Breast epithelium (tissue), 4 donors: ENCODE measurements at regions not wholly inside any gene's neighbourhood (a gene's known extent, or its start where the extent isn't known, plus 50 kb on each side); places are given as distances from the start of the nearest gene placed in this dataset.
A peak's percentile ranks its signal among the peaks of the same experiment; 100 is the strongest.

Experiments
- DNase-seq, 2 donors: peaks; one replicate each; pipeline ENCODE4 v3.0.0-alpha.2; 2019; ENCODE audit warnings: low spot score in 2 of 2
- H3K27ac ChIP-seq, 2 donors: fragments of 200-600 bp; sonication (generic) in 1 of 2; one replicate each; pipeline ENCODE4 v1.5.1; 2016 to 2019; ENCODE audit warnings: mild to moderate bottlenecking in 1 of 2
- H3K27me3 ChIP-seq, 2 donors: fragments of 200-600 bp; sonication (generic) in 1 of 2; one replicate each; pipeline versions ENCODE4 v1.5.1 to v1.6.0; 2017 to 2019; ENCODE audit warnings: control low read depth in 1 of 2, mild to moderate bottlenecking in 1 of 2
- H3K36me3 ChIP-seq: fragments of 200-600 bp; one replicate; pipeline ENCODE4 v1.5.1; 2019
- H3K4me1 ChIP-seq, 2 donors: fragments of 200-600 bp; sonication (generic); one replicate each; pipeline ENCODE4 v1.5.1; 2016 to 2019; ENCODE audit warnings: control low read depth in 1 of 2
- H3K4me3 ChIP-seq, 3 donors: fragments of 200-600 bp; sonication (generic); 1 replicate in 2 of 3; 2 replicates in 1 of 3; pipeline ENCODE4 v1.5.1; 2016 to 2019; ENCODE audit warnings: mild to moderate bottlenecking in 3 of 3, moderate library complexity in 2 of 3
- H3K9me3 ChIP-seq, 2 donors: fragments of 200-600 bp; sonication (generic) in 1 of 2; one replicate each; pipeline ENCODE4 v1.5.1; 2016 to 2019; ENCODE audit warnings: control low read depth in 1 of 2
- CTCF ChIP-seq, 3 donors: fragments of 450-650 bp; IDR thresholded peaks; one replicate each; pipeline ENCODE4 v1.5.1; 2016 to 2017; ENCODE audit warnings: antibody characterized with exemption in 3 of 3, mild to moderate bottlenecking in 3 of 3, moderate library complexity in 3 of 3
- POLR2A ChIP-seq: fragments of 450-650 bp; IDR thresholded peaks from one replicate; pipeline ENCODE4 v1.6.1; 2016; ENCODE audit warnings: antibody characterized with exemption, mild to moderate bottlenecking, moderate library complexity
- POLR2AphosphoS5 ChIP-seq, 3 donors: sonication (generic); formaldehyde crosslinking; IDR thresholded peaks; one replicate each; pipeline ENCODE4 v1.6.1; 2017; ENCODE audit warnings: antibody characterized with exemption in 3 of 3
- intact Hi-C: fragments of 100-400 bp; cut with DNase I; formaldehyde crosslinking; loops from one replicate; pipeline ENCODE4 v1.15.1; 2023; ENCODE audit warnings: low total_unique reads

GRCh38 chr11:134664447-134665187 is 252.6 kb upstream of the B3GAT1 start:
- DNase-seq, result no peak
- no peaks in the 10 kb centered on the region for H3K36me3 ChIP-seq
- no peak overlapping the region for H3K27ac ChIP-seq
- TF ChIP-seq POLR2AphosphoS5 (IDR thresholded peaks at IDR 0.05), result no peak
- no peak for TF ChIP-seq CTCF (IDR thresholded peaks at IDR 0.05)
- no peak for TF ChIP-seq POLR2A
- H3K9me3 ChIP-seq, result no peaks in the 10 kb centered on the region
- H3K4me1 ChIP-seq, result no peaks in the 10 kb centered on the region
- peaks cover 0 to 12% of the 10 kb centered on the region in 2 donors for H3K27me3 ChIP-seq
- intact Hi-C loops, result no loop called here
- H3K4me3 ChIP-seq, result no peak overlapping the region

- Histone ChIP-seq H3K4me1 (no peaks in the 10 kb centered on the region), H3K4me3 (no peak overlapping the region), H3K27me3 (peaks cover 0 to 11% of the 10 kb centered on the region in 2 donors), H3K9me3 (no peaks in the 10 kb centered on the region), H3K36me3 (no peaks in the 10 kb centered on the region), H3K27ac (no peak overlapping the region)
- TF ChIP-seq POLR2A, result no peak
- TF ChIP-seq POLR2AphosphoS5 (IDR thresholded peaks at IDR 0.05), result no peak
- no peak for TF ChIP-seq CTCF (IDR thresholded peaks at IDR 0.05)
- intact Hi-C loops, result no loop called here
- DNase-seq, result no peak
Observed at GRCh38 chr11:134663506-134664313, 251.7 kb upstream of the B3GAT1 start.

- peaks cover 0 to 8% of the 10 kb centered on the region in 2 donors for H3K27me3 ChIP-seq
- no peaks in the 10 kb centered on the region for H3K36me3 ChIP-seq
- H3K27ac ChIP-seq, result no peak overlapping the region
- TF ChIP-seq CTCF (IDR thresholded peaks at IDR 0.05), result no peak
- no peak for TF ChIP-seq POLR2A
- no peak for TF ChIP-seq POLR2AphosphoS5 (IDR thresholded peaks at IDR 0.05)
- no peaks in the 10 kb centered on the region for H3K4me1 ChIP-seq
- H3K4me3 ChIP-seq, result no peak overlapping the region
- no peaks in the 10 kb centered on the region for H3K9me3 ChIP-seq
- peak in 1 of 2 donors; percentile 8 for DNase-seq
- intact Hi-C loops, result no loop called here
Observed at GRCh38 chr11:134662629-134663360, 250.8 kb upstream of the B3GAT1 start.

- no peak for TF ChIP-seq POLR2AphosphoS5 (IDR thresholded peaks at IDR 0.05)
- no peak for TF ChIP-seq POLR2A
- TF ChIP-seq CTCF (IDR thresholded peaks at IDR 0.05), result no peak
- Histone ChIP-seq H3K27ac (no peak overlapping the region), H3K4me1 (no peaks in the 10 kb centered on the region), H3K27me3 (peaks cover 0 to 4% of the 10 kb centered on the region in 2 donors), H3K36me3 (no peaks in the 10 kb centered on the region), H3K9me3 (no peaks in the 10 kb centered on the region), H3K4me3 (no peak overlapping the region)
- intact Hi-C loops, result no loop called here
- no peak for DNase-seq
Observed at GRCh38 chr11:134661660-134662059, 249.6 kb upstream of the B3GAT1 start.
